ENCODE measurements at regions not wholly inside any gene's neighbourhood (a gene's known extent, or its start where the extent isn't known, plus 50 kb on each side); places are given as distances from the start of the nearest gene placed in this dataset.
"Not testable (repeated sequence)": the region's sequence is repeated elsewhere in the genome, so short reads cannot be mapped to it uniquely, and the experiment has no call there.

GRCh38 chr4:126930059-126930458 is 702.7 kb upstream of the INTU start:
- TF ChIP-seq, protein P1, sequence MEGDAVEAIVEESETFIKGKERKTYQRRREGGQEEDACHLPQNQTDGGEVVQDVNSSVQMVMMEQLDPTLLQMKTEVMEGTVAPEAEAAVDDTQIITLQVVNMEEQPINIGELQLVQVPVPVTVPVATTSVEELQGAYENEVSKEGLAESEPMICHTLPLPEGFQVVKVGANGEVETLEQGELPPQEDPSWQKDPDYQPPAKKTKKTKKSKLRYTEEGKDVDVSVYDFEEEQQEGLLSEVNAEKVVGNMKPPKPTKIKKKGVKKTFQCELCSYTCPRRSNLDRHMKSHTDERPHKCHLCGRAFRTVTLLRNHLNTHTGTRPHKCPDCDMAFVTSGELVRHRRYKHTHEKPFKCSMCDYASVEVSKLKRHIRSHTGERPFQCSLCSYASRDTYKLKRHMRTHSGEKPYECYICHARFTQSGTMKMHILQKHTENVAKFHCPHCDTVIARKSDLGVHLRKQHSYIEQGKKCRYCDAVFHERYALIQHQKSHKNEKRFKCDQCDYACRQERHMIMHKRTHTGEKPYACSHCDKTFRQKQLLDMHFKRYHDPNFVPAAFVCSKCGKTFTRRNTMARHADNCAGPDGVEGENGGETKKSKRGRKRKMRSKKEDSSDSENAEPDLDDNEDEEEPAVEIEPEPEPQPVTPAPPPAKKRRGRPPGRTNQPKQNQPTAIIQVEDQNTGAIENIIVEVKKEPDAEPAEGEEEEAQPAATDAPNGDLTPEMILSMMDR (IDR thresholded peaks at IDR 0.05; ENCODE audit: low read depth, low read length, poor library complexity, severe bottlenecking) = not testable (repeated sequence)
- not testable (repeated sequence) for TF ChIP-seq EZH2phosphoT487 (IDR thresholded peaks at IDR 0.05; ENCODE audit: borderline replicate concordance, low read length)
